Cardiac muscle cell (in vitro differentiated cells and primary cell): ENCODE measurements at regions not wholly inside any gene's neighbourhood (a gene's known extent, or its start where the extent isn't known, plus 50 kb on each side); places are given as distances from the start of the nearest gene placed in this dataset.

Experiments
- DNase-seq, 2 donors: peaks; one replicate each; pipeline versions ENCODE4 v3.0.0 to v3.0.0-alpha.2; 2010 to 2017; ENCODE audit warnings: low read depth in 1 of 2, low spot score in 1 of 2
- H3K27ac ChIP-seq: fragments of 200-600 bp; sonication (generic); 2 replicates; pipeline ENCODE4 v1.5.1; 2016
- H3K27me3 ChIP-seq: fragments of 200-600 bp; sonication (generic); 2 replicates; pipeline ENCODE4 v1.6.0; 2016; ENCODE audit warnings: control low read depth
- H3K36me3 ChIP-seq: fragments of 200-600 bp; sonication (generic); 2 replicates; pipeline ENCODE4 v1.5.1; 2016; ENCODE audit warnings: control low read depth
- H3K4me1 ChIP-seq: fragments of 200-600 bp; sonication (generic); 2 replicates; pipeline ENCODE4 v1.8.1; 2017; ENCODE audit warnings: low read depth, mild to moderate bottlenecking, mixed run types
- H3K4me3 ChIP-seq: fragments of 200-600 bp; sonication (generic); 2 replicates; pipeline ENCODE4 v1.5.1; 2016; ENCODE audit warnings: mild to moderate bottlenecking
- H3K9me3 ChIP-seq: fragments of 200-600 bp; sonication (generic); 2 replicates; pipeline ENCODE4 v1.5.1; 2017; ENCODE audit warnings: low read depth, mild to moderate bottlenecking, control low read depth
- TF ChIP-seq, protein P1 (sequence below): IDR thresholded peaks from 2 replicates; pipeline ENCODE4 v1.5.1; 2012; ENCODE audit warnings: low read depth, mild to moderate bottlenecking, low read length

DNA sequence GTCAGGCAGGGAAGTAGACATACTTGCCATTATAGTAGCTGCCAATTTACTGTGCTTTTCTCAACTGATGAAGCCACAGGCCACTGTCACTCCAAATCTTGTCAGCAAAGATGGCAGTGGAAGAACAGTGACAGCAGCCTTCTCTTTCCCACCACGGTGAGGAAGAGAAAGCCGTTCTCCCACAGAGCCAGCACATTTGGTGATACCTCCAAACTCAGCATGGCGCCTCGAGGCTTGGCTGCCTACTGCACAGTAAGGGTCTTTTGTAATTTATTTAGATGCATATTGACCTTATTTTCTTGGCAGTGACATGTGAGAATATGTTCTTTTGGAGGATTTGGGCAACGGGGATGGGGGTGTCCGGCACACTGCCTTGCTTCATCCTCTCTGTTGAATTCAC is 117.2 kb upstream of the CDH20 start:
- Histone ChIP-seq H3K27me3 (no peaks in the 10 kb centered on the region), H3K36me3 (no peaks in the 10 kb centered on the region), H3K27ac (no peak overlapping the region), H3K4me3 (no peak overlapping the region), H3K4me1 (no peaks in the 10 kb centered on the region), H3K9me3 (no peaks in the 10 kb centered on the region)
- no peak for DNase-seq
- TF ChIP-seq, protein P1, sequence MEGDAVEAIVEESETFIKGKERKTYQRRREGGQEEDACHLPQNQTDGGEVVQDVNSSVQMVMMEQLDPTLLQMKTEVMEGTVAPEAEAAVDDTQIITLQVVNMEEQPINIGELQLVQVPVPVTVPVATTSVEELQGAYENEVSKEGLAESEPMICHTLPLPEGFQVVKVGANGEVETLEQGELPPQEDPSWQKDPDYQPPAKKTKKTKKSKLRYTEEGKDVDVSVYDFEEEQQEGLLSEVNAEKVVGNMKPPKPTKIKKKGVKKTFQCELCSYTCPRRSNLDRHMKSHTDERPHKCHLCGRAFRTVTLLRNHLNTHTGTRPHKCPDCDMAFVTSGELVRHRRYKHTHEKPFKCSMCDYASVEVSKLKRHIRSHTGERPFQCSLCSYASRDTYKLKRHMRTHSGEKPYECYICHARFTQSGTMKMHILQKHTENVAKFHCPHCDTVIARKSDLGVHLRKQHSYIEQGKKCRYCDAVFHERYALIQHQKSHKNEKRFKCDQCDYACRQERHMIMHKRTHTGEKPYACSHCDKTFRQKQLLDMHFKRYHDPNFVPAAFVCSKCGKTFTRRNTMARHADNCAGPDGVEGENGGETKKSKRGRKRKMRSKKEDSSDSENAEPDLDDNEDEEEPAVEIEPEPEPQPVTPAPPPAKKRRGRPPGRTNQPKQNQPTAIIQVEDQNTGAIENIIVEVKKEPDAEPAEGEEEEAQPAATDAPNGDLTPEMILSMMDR = no peak

- Histone ChIP-seq H3K4me1 (no peaks in the 10 kb centered on the region), H3K27me3 (no peaks in the 10 kb centered on the region), H3K4me3 (no peak overlapping the region), H3K36me3 (no peaks in the 10 kb centered on the region), H3K27ac (no peak overlapping the region), H3K9me3 (no peaks in the 10 kb centered on the region)
- no peak for DNase-seq
- TF ChIP-seq, protein P1 = no peak
Observed at GRCh38 chr18:61222206-61222605, 111.0 kb upstream of the CDH20 start.

DNA sequence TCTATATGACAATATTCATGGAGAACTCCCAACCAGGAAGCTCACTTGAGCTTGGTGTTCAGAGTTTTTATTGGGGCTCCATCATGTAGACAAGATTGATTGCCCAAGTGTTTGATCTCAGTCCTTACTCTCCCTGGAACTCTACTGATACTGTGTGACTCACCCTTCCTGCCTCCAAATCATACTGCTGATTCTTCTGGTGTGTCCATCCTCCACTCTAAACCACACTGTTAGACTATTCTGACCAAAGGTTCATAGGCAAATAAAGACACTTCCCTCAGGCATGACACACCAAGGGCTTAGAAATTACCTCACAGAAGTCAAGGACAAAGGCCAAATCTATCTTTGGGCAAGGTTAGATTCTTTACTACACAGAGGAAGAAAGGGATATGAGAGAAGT is 107.9 kb upstream of the CDH20 start:
- Histone ChIP-seq H3K27ac (no peak overlapping the region), H3K9me3 (no peaks in the 10 kb centered on the region), H3K4me1 (no peaks in the 10 kb centered on the region), H3K4me3 (no peak overlapping the region), H3K36me3 (no peaks in the 10 kb centered on the region), H3K27me3 (no peaks in the 10 kb centered on the region)
- TF ChIP-seq, protein P1 = no peak
- DNase-seq = no peak

- TF ChIP-seq, protein P1 = no peak
- Histone ChIP-seq H3K27ac (no peak overlapping the region), H3K27me3 (no peaks in the 10 kb centered on the region), H3K4me3 (no peak overlapping the region), H3K9me3 (no peaks in the 10 kb centered on the region), H3K36me3 (no peaks in the 10 kb centered on the region), H3K4me1 (no peaks in the 10 kb centered on the region)
- DNase-seq = no peak
Observed at GRCh38 chr18:61236356-61237057, 96.7 kb upstream of the CDH20 start.

DNA sequence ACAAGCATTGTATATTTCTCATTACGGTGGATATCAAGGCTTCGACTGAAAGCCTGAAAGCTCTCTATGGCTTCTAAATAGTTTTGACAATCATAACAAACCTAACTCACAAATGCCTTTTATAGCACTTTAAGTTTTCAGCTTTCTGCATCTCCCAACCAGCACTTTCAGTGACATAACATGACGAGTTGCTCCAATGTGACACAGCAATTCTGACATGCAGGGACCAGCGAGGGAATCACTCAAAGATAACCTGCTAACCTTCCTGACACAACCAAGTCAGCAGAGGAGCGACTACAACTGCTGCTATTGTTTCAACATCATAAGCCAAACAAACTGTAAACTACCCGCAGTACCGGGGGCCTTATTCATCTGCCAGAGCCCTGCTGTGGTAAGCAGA is 95.7 kb upstream of the CDH20 start:
- Histone ChIP-seq H3K4me1 (no peaks in the 10 kb centered on the region), H3K9me3 (no peaks in the 10 kb centered on the region), H3K27me3 (no peaks in the 10 kb centered on the region), H3K4me3 (no peak overlapping the region), H3K36me3 (no peaks in the 10 kb centered on the region), H3K27ac (no peak overlapping the region)
- TF ChIP-seq, protein P1 = no peak
- DNase-seq = no peak
